DND-41 (cell line): ENCODE measurements at regions not wholly inside any gene's neighbourhood (a gene's known extent, or its start where the extent isn't known, plus 50 kb on each side); places are given as distances from the start of the nearest gene placed in this dataset.

Experiments
- ATAC-seq: fragments of 200-7000 bp; cut with Tn5 transposase; 3 replicates; pipeline ENCODE4 v1.9.1; 2021; ENCODE audit warnings: low read depth; ENCODE audit not compliant: insufficient read depth
- DNase-seq: peaks from one replicate; pipeline ENCODE4 v3.0.0-alpha.2; 2020
- H2AFZ ChIP-seq: 2 replicates; pipeline ENCODE4 v1.6.0; 2012; ENCODE audit warnings: low read depth, low read length
- H3K27ac ChIP-seq: 2 replicates; pipeline ENCODE4 v1.5.1; 2012; ENCODE audit warnings: low read length, inconsistent platforms
- H3K27me3 ChIP-seq: fragments of 200-600 bp; sonication (generic); 2 replicates; pipeline ENCODE4 v1.6.0; 2012; ENCODE audit warnings: low read length, mild to moderate bottlenecking, inconsistent platforms; ENCODE audit not compliant: insufficient read depth, poor library complexity
- H3K36me3 ChIP-seq: 2 replicates; pipeline ENCODE4 v1.5.1; 2012; ENCODE audit warnings: low read length, inconsistent platforms; ENCODE audit not compliant: insufficient read depth
- H3K4me1 ChIP-seq: 2 replicates; pipeline ENCODE4 v1.5.1; 2012; ENCODE audit warnings: mild to moderate bottlenecking, low read length; ENCODE audit not compliant: insufficient read depth
- H3K4me2 ChIP-seq: 2 replicates; pipeline ENCODE4 v1.6.0; 2012; ENCODE audit warnings: mild to moderate bottlenecking, moderate library complexity, low read length, inconsistent platforms; ENCODE audit not compliant: insufficient read depth
- H3K4me3 ChIP-seq, 2 experiments: fragments of 200-600 bp in 1 of 2; shearing (Covaris generic) in 1 of 2; 2 replicates each; pipeline ENCODE4 v1.5.1; 2012 to 2016; ENCODE audit warnings: inconsistent platforms in 2 of 2, low read length in 2 of 2, mild to moderate bottlenecking in 2 of 2, low read depth in 1 of 2, moderate library complexity in 1 of 2
- H3K79me2 ChIP-seq: 2 replicates; pipeline ENCODE4 v1.6.0; 2012; ENCODE audit warnings: low read length, inconsistent platforms; ENCODE audit not compliant: insufficient read depth
- H3K9ac ChIP-seq: 2 replicates; pipeline ENCODE4 v1.6.0; 2012; ENCODE audit warnings: low read depth, mild to moderate bottlenecking, inconsistent platforms, low read length, moderate library complexity
- H3K9me3 ChIP-seq: 2 replicates; pipeline ENCODE4 v1.5.1; 2012; ENCODE audit warnings: low read length, moderate library complexity, mild to moderate bottlenecking, inconsistent platforms; ENCODE audit not compliant: insufficient read depth, severe bottlenecking
- H4K20me1 ChIP-seq: 2 replicates; pipeline ENCODE4 v1.6.0; 2012; ENCODE audit warnings: low read length; ENCODE audit not compliant: insufficient read depth
- EZH2 ChIP-seq: IDR thresholded peaks from 3 replicates; pipeline ENCODE4 v1.6.1; 2012; ENCODE audit warnings: borderline replicate concordance, low read depth, mild to moderate bottlenecking, moderate library complexity, low read length, inconsistent platforms; ENCODE audit not compliant: severe bottlenecking
- TF ChIP-seq, protein P1 (sequence below): IDR thresholded peaks from 2 replicates; pipeline ENCODE4 v1.5.1; 2012; ENCODE audit warnings: borderline replicate concordance, low read length, moderate library complexity, mild to moderate bottlenecking; ENCODE audit not compliant: poor library complexity, severe bottlenecking; ENCODE audit errors: extremely low read depth

DNA sequence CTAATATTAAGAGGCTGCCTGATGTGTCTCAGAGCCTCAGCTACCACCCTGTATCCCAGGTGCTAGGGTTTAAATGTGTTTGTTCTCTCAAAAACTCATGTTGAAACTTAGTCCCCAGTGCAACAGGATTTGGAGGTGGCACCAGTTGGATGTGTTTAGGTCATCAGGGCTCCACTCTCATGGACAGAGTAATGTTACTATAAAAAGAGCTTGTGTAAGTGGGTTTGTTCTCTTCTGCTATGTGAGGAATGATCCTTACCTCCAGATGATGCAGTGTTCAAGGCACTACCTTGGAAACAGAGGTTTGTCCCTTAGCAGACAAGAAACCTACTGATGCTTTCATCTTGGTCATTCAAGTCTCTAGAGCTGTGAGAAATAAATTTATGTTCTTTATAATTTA lies 164.9 kb upstream of the EPHA7 start:
- no peaks in the 10 kb centered on the region for H3K79me2 ChIP-seq
- no peak overlapping the region for H3K4me2 ChIP-seq
- no peaks in the 10 kb centered on the region for H4K20me1 ChIP-seq
- no peak overlapping the region for H2AFZ ChIP-seq
- no peak overlapping the region for H3K27ac ChIP-seq
- TF ChIP-seq, protein P1, sequence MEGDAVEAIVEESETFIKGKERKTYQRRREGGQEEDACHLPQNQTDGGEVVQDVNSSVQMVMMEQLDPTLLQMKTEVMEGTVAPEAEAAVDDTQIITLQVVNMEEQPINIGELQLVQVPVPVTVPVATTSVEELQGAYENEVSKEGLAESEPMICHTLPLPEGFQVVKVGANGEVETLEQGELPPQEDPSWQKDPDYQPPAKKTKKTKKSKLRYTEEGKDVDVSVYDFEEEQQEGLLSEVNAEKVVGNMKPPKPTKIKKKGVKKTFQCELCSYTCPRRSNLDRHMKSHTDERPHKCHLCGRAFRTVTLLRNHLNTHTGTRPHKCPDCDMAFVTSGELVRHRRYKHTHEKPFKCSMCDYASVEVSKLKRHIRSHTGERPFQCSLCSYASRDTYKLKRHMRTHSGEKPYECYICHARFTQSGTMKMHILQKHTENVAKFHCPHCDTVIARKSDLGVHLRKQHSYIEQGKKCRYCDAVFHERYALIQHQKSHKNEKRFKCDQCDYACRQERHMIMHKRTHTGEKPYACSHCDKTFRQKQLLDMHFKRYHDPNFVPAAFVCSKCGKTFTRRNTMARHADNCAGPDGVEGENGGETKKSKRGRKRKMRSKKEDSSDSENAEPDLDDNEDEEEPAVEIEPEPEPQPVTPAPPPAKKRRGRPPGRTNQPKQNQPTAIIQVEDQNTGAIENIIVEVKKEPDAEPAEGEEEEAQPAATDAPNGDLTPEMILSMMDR: no peak
- no peak for TF ChIP-seq EZH2
- ATAC-seq (no peak), DNase-seq (no peak)
- no peaks in the 10 kb centered on the region for H3K9me3 ChIP-seq
- no peak overlapping the region for H3K4me3 ChIP-seq
- no peak overlapping the region for H3K9ac ChIP-seq
- H3K36me3 ChIP-seq: no peaks in the 10 kb centered on the region
- H3K4me1 ChIP-seq: no peaks in the 10 kb centered on the region
- no peaks in the 10 kb centered on the region for H3K27me3 ChIP-seq

- ATAC-seq: no peak
- Histone ChIP-seq H3K4me3 (no peak overlapping the region), H3K27ac (no peak overlapping the region), H3K36me3 (no peaks in the 10 kb centered on the region), H4K20me1 (no peaks in the 10 kb centered on the region), H3K4me1 (no peaks in the 10 kb centered on the region), H2AFZ (no peak overlapping the region), H3K9ac (no peak overlapping the region), H3K4me2 (no peak overlapping the region), H3K9me3 (no peaks in the 10 kb centered on the region), H3K27me3 (no peaks in the 10 kb centered on the region), H3K79me2 (no peaks in the 10 kb centered on the region)
- DNase-seq: no peak
- TF ChIP-seq, protein P1: no peak
- TF ChIP-seq EZH2: no peak
These were observed 162.0 kb upstream of the EPHA7 start for GRCh38 chr6:93581371-93581770.

DNA sequence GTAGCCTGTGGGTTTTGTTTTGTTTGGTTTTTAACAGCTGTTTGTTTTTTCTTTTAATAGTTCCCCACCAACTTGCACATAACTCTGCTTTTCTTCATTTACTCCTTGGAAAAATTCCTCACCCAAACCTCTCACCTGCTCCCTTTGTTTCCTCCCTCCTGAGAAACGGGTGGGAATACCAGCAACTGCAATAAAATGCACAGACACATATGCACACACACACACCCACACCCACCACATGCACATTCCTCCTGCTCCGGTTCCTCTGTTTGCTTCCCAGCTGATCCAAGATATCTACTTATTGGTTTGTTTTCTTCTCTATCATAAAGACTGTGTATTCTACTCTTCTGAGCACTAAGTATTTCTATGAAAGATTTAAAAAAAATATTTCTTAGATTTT lies 161.1 kb upstream of the EPHA7 start:
- ATAC-seq: no peak
- H2AFZ ChIP-seq: no peak overlapping the region
- no peak overlapping the region for H3K27ac ChIP-seq
- H3K4me2 ChIP-seq: no peak overlapping the region
- no peaks in the 10 kb centered on the region for H4K20me1 ChIP-seq
- no peaks in the 10 kb centered on the region for H3K36me3 ChIP-seq
- H3K9me3 ChIP-seq: no peaks in the 10 kb centered on the region
- no peak overlapping the region for H3K9ac ChIP-seq
- TF ChIP-seq EZH2: no peak
- TF ChIP-seq, protein P1: no peak
- no peak overlapping the region for H3K4me3 ChIP-seq
- DNase-seq: no peak
- no peaks in the 10 kb centered on the region for H3K27me3 ChIP-seq
- no peaks in the 10 kb centered on the region for H3K79me2 ChIP-seq
- H3K4me1 ChIP-seq: no peaks in the 10 kb centered on the region
